HEK293 (cell line): ENCODE measurements at regions not wholly inside any gene's neighbourhood (a gene's known extent, or its start where the extent isn't known, plus 50 kb on each side); places are given as distances from the start of the nearest gene placed in this dataset.

ENCODE experiments used
- CTCF ChIP-seq: fragments of 450-650 bp; formaldehyde crosslinking; IDR thresholded peaks from 2 replicates; pipeline ENCODE4 v1.5.1; 2016; ENCODE audit warnings: missing biosample characterization, missing genetic modification characterization
- KLF7 ChIP-seq: fragments of 450-650 bp; formaldehyde crosslinking; IDR thresholded peaks from 2 replicates; pipeline ENCODE4 v1.5.1; 2016; ENCODE audit warnings: missing biosample characterization, missing genetic modification characterization, borderline replicate concordance
- YY1 ChIP-seq: fragments of 450-650 bp; formaldehyde crosslinking; IDR thresholded peaks from 2 replicates; pipeline ENCODE4 v1.5.1; 2018; ENCODE audit warnings: missing biosample characterization, missing genetic modification characterization
- ZNF391 ChIP-seq: fragments of 450-650 bp; formaldehyde crosslinking; IDR thresholded peaks from 2 replicates; pipeline ENCODE4 v1.5.1; 2016; ENCODE audit warnings: low read depth, missing biosample characterization, missing genetic modification characterization, borderline replicate concordance
- ZSCAN30 ChIP-seq: fragments of 450-650 bp; IDR thresholded peaks from 2 replicates; pipeline ENCODE4 v1.5.1; 2018; ENCODE audit warnings: missing biosample characterization, mild to moderate bottlenecking, missing genetic modification characterization, moderate library complexity

- TF ChIP-seq ZSCAN30 (no peak), CTCF (no peak), ZNF391 (tag by site-specific recombination) (no peak), YY1 (tag by site-specific recombination) (no peak), KLF7 (no peak)
These were observed 594.8 kb upstream of the ANO3 start for GRCh38 chr11:25737071-25737675.
